Kidney (tissue), 13 donors: ENCODE measurements at regions not wholly inside any gene's neighbourhood (a gene's known extent, or its start where the extent isn't known, plus 50 kb on each side); places are given as distances from the start of the nearest gene placed in this dataset.

Source experiments
- DNase-seq, 5 donors: peaks; one replicate each; pipeline ENCODE4 v3.0.0-alpha.2; 2013 to 2020
- FAIRE-seq: peaks from 2 replicates; lab custom pipeline; 2012; peaks lifted over from hg19 to GRCh38; lab: Jason Lieb, UNC
- H3K27ac ChIP-seq, 2 donors: one replicate each; pipeline ENCODE4 v1.7.0; 2013; ENCODE audit warnings: low read depth in 2 of 2, low read length in 2 of 2, inconsistent platforms in 1 of 2
- H3K27me3 ChIP-seq: one replicate; pipeline ENCODE4 v1.7.1; 2013; ENCODE audit warnings: low read length, inconsistent platforms; ENCODE audit not compliant: control insufficient read depth, insufficient read depth
- H3K36me3 ChIP-seq, 3 donors: one replicate each; pipeline versions ENCODE4 v1.7.0 to v1.7.1; 2013; ENCODE audit warnings: low read length in 3 of 3, control low read depth in 1 of 3, inconsistent platforms in 1 of 3; ENCODE audit not compliant: insufficient read depth in 3 of 3, control insufficient read depth in 2 of 3
- H3K4me1 ChIP-seq, 3 donors: one replicate each; pipeline versions ENCODE4 v1.7.0 to v1.7.1; 2013; ENCODE audit warnings: low read length in 3 of 3, inconsistent platforms in 1 of 3, low read depth in 1 of 3; ENCODE audit not compliant: control insufficient read depth in 2 of 3, insufficient read depth in 2 of 3
- H3K4me3 ChIP-seq, 3 donors: one replicate each; pipeline versions ENCODE4 v1.7.0 to v1.8.1; 2013; ENCODE audit warnings: low read length in 3 of 3, control low read depth in 1 of 3, inconsistent platforms in 1 of 3
- H3K9ac ChIP-seq, 3 donors: one replicate each; pipeline versions ENCODE4 v1.7.0 to v1.7.1; 2013; ENCODE audit warnings: low read length in 3 of 3, control low read depth in 1 of 3, inconsistent platforms in 1 of 3
- H3K9me3 ChIP-seq, 3 donors: one replicate each; pipeline versions ENCODE4 v1.7.0 to v1.7.1; 2013; ENCODE audit warnings: low read length in 3 of 3, control low read depth in 1 of 3, inconsistent platforms in 1 of 3; ENCODE audit not compliant: control insufficient read depth in 2 of 3, insufficient read depth in 1 of 3
- CTCF ChIP-seq: IDR thresholded peaks from 3 replicates; pipeline ENCODE4 v1.5.1; 2012; ENCODE audit warnings: mild to moderate bottlenecking, moderate library complexity, borderline replicate concordance; ENCODE audit not compliant: insufficient read depth; ENCODE audit errors: extremely low read depth
- intact Hi-C: fragments of 100-400 bp; cut with DNase I; formaldehyde crosslinking; loops from one replicate; pipeline ENCODE4 v1.11.1; 2022
- donor health status: control.
- donor health status: control.
- donor health status: control.
- donor health status: control.
- donor health status: control.
- donor health status: DM: yes; HTN: yes; CAD: no.
- donor health status: Normal renal cell carcinoma (clear cell type).

DNA sequence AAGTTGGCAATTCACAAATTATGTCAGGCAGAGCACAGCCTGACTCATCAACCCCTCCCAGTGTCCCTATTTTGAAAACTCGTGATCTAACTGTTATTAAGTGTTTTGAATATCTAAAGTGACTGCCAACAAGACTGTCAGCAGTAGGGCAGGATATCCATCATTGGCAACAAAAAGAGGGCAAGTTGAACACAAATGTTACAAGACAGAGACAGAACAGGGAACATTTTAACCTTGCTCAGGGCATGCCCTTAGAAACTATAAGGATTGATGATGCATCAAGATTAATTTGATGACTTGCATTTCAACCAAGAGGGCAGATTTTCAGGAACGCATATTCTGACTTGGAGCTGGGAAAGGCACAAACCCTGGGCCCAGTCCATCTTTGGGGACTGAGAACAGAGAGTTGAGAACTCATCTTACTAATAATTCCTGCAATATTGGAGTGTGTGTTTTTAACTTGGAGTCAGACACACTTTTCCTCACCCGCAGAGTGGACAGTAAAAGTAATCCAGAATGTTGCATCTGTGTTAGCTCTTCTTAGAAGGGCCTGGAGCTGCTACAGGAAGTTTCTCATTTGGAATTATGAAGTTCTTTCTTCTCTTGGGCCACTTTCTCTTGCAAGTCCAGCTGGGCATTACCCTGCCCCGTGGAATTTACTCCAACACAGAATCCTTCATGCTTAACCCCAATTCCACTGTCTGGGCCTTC, 317.2 kb downstream of the LTN1 start:
- Histone ChIP-seq H3K4me1 (no peaks in the 10 kb centered on the region), H3K27me3 (no peaks in the 10 kb centered on the region), H3K36me3 (no peaks in the 10 kb centered on the region), H3K9me3 (no peaks in the 10 kb centered on the region), H3K4me3 (no peak overlapping the region), H3K9ac (no peak overlapping the region), H3K27ac (no peak overlapping the region)
- FAIRE-seq = no peak
- intact Hi-C loops = no loop called here
- DNase-seq = no peak
- TF ChIP-seq CTCF = no peak

DNA sequence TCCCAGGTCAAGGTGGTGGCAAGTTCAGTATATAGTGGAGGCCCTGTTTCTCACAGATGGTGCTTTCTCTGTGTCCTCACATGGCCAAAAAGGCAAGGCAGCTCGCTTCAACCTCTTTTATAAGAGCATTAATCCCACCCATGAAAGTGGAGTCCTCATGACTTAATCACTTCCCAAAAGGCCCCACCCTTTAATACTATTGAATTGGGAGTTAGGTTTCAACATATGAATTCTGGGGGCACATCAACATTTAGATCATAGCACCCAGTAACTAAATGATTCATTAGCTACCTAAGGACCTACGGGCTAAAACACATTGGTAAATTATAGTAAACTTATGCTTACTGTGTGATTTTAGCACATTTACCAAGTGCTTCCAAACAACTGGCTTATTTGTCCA, 317.9 kb downstream of the LTN1 start:
- H3K27ac ChIP-seq = no peak overlapping the region
- intact Hi-C loops = no loop called here
- no peaks in the 10 kb centered on the region for H3K36me3 ChIP-seq
- no peak overlapping the region for H3K9ac ChIP-seq
- no peaks in the 10 kb centered on the region for H3K9me3 ChIP-seq
- TF ChIP-seq CTCF = no peak
- FAIRE-seq (no peak), DNase-seq (no peak)
- H3K27me3 ChIP-seq = no peaks in the 10 kb centered on the region
- H3K4me1 ChIP-seq = no peaks in the 10 kb centered on the region
- H3K4me3 ChIP-seq = no peak overlapping the region

DNA sequence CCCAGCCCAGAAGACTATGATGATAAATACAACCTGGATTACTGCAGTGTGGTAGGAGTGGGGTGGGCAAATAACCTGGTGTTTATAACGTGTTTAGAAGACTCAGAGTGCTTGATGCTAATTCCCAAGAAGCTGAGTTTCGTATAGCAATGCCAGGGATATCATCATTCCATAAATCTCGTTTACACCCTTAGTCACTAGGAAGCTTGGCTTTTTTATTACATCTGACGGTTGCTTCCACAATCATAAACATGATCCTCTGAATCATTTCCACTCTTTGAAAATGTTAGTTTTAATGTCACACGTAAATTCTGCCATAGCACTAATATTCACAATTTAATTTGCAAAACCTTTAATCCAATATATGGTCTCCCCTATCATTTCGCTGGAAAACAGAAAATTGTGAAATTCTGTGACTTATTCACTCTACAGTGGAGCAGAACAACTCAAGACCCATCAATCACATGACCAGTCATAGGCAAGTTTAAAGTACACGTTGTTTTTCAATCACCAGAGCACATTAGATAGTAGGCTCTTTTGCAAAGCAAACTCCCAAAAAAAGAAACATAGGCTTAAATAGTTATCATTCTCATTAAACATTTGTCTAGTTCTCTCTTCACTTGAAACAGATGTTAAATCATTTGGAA, 321.0 kb downstream of the LTN1 start:
- Histone ChIP-seq H3K27me3 (no peaks in the 10 kb centered on the region), H3K4me3 (no peak overlapping the region), H3K9ac (no peak overlapping the region), H3K4me1 (no peaks in the 10 kb centered on the region), H3K9me3 (no peaks in the 10 kb centered on the region), H3K27ac (no peak overlapping the region), H3K36me3 (no peaks in the 10 kb centered on the region)
- DNase-seq (peak in 1 of 5 donors; percentile 14), FAIRE-seq (no peak)
- intact Hi-C loops = no loop called here
- no peak for TF ChIP-seq CTCF
